Uterus (tissue), 2 donors: ENCODE measurements at regions not wholly inside any gene's neighbourhood (a gene's known extent, or its start where the extent isn't known, plus 50 kb on each side); places are given as distances from the start of the nearest gene placed in this dataset.

Source experiments
- CTCF ChIP-seq, 4 experiments: fragments of 200-600 bp in 2 of 4; fragments of 450-650 bp in 2 of 4; sonication (generic) in 2 of 4; IDR thresholded peaks; one replicate each; pipeline ENCODE4 v1.5.1; 2016 to 2019; ENCODE audit warnings: antibody characterized with exemption in 4 of 4, mild to moderate bottlenecking in 2 of 4, moderate library complexity in 1 of 4
- POLR2A ChIP-seq, 2 donors: fragments of 450-650 bp; IDR thresholded peaks; one replicate each; pipeline ENCODE4 v1.6.1; 2016; ENCODE audit warnings: antibody characterized with exemption in 2 of 2, mild to moderate bottlenecking in 1 of 2, moderate library complexity in 1 of 2

GRCh38 chr2:234364661-234365060, 132.2 kb downstream of the ARL4C start:
- TF ChIP-seq CTCF (IDR thresholded peaks at IDR 0.05) = no peak
- TF ChIP-seq POLR2A (IDR thresholded peaks at IDR 0.05) = no peak
